ENCODE measurements at regions not wholly inside any gene's neighbourhood (a gene's known extent, or its start where the extent isn't known, plus 50 kb on each side); places are given as distances from the start of the nearest gene placed in this dataset.

GRCh38 chr9:99436616-99437015 is 214.5 kb downstream of the SEC61B start:
- DNase-seq (ENCODE audit: low read depth) = no peak

GRCh38 chr9:99437145-99437544 is 215.1 kb downstream of the SEC61B start:
- no peak for DNase-seq (ENCODE audit: low read depth)

- DNase-seq (ENCODE audit: low read depth) = no peak
Observed at GRCh38 chr9:99438596-99438995, 216.5 kb downstream of the SEC61B start.

- no peak for DNase-seq (ENCODE audit: low read depth)
Observed at GRCh38 chr9:99441829-99442228, 219.7 kb downstream of the SEC61B start.

GRCh38 chr9:99445371-99445891 is 223.3 kb downstream of the SEC61B start:
- peak; percentile 98 for DNase-seq (ENCODE audit: low read depth)

- DNase-seq (ENCODE audit: low read depth) = peak; percentile 62
Observed at GRCh38 chr9:99445920-99446319, 223.8 kb downstream of the SEC61B start.

GRCh38 chr9:99447951-99448350 is 225.9 kb downstream of the SEC61B start:
- no peak for DNase-seq (ENCODE audit: low read depth)

GRCh38 chr9:99449726-99450125 is 227.6 kb downstream of the SEC61B start:
- DNase-seq (ENCODE audit: low read depth) = no peak

- peak; percentile 48 for DNase-seq (ENCODE audit: low read depth)
Observed at GRCh38 chr9:99451112-99451606, 229.1 kb downstream of the SEC61B start.

- DNase-seq (ENCODE audit: low read depth) = no peak
Observed at GRCh38 chr9:99457406-99457805, 235.3 kb downstream of the SEC61B start.

- DNase-seq (ENCODE audit: low read depth) = no peak
Observed at GRCh38 chr9:99457981-99458380, 235.9 kb downstream of the SEC61B start.

- DNase-seq (ENCODE audit: low read depth) = no peak
Observed at GRCh38 chr9:99459919-99460318, 237.8 kb downstream of the SEC61B start.

GRCh38 chr9:99463131-99463530 is 241.0 kb downstream of the SEC61B start:
- DNase-seq (ENCODE audit: low read depth) = no peak

GRCh38 chr9:99464568-99464967 is 242.5 kb downstream of the SEC61B start:
- no peak for DNase-seq (ENCODE audit: low read depth)

GRCh38 chr9:99465231-99465907 is 243.3 kb downstream of the SEC61B start:
- DNase-seq (ENCODE audit: low read depth) = peak; percentile 69

- peak; percentile 7 for DNase-seq (ENCODE audit: low read depth)
Observed at GRCh38 chr9:99466104-99466503, 244.0 kb downstream of the SEC61B start.

- no peak for DNase-seq (ENCODE audit: low read depth)
Observed at GRCh38 chr9:99466781-99467180, 244.7 kb downstream of the SEC61B start.

GRCh38 chr9:99471033-99471432 is 249.0 kb downstream of the SEC61B start:
- DNase-seq (ENCODE audit: low read depth) = no peak

GRCh38 chr9:99472240-99472915 is 250.3 kb downstream of the SEC61B start:
- no peak for DNase-seq (ENCODE audit: low read depth)

GRCh38 chr9:99472916-99473245 is 250.8 kb downstream of the SEC61B start:
- no peak for DNase-seq (ENCODE audit: low read depth)

GRCh38 chr9:99474186-99474585 is 252.1 kb downstream of the SEC61B start:
- DNase-seq (ENCODE audit: low read depth) = no peak

- no peak for DNase-seq (ENCODE audit: low read depth)
Observed at GRCh38 chr9:99475401-99476065, 253.5 kb downstream of the SEC61B start.
